ENCODE measurements at regions not wholly inside any gene's neighbourhood (a gene's known extent, or its start where the extent isn't known, plus 50 kb on each side); places are given as distances from the start of the nearest gene placed in this dataset.

DNA sequence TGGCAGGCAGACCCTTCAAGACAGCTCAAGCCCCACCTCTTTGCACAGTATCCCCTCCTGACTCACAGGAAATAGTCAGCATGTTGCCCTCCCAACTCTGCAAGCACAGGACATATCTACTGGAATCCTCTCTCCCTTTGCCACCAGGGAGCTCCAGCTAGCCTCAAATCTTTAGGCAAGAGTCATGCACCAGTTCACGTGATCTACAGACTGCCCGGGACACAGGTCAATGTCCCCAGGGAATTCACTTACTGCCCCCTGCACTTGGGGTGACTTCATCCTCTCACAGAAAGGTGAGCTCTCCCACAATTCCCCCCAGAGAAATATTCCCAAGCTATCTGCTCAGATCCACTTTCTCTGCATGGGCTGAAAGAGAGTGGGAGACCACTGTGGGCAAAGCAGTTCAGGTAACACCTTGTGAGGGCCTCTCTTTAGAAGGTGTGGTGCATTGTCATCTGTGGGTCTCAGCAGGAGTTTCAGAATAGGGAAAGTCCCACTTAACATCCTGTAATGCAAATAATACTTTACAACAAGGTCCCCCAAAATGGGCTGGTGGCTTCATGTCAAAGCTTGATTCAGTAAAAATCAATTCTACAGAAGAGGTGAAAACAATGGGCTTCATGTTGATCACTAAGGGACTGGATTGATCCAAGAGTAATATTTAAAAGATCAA is 129.9 kb downstream of the NOC3L start:
- no peak for TF ChIP-seq POLR2A (IDR thresholded peaks at IDR 0.05)
- Histone ChIP-seq H3K4me1 (no peaks in the 10 kb centered on the region), H3K27me3 (no peaks in the 10 kb centered on the region), H3K9me3 (no peaks in the 10 kb centered on the region), H3K4me3 (no peak overlapping the region), H3K36me3 (no peaks in the 10 kb centered on the region), H3K27ac (no peak overlapping the region)
- intact Hi-C loops (cut with DNase I): no loop called here
- DNase-seq (ENCODE audit: extremely low spot score in 2 of 2): no peak

DNA sequence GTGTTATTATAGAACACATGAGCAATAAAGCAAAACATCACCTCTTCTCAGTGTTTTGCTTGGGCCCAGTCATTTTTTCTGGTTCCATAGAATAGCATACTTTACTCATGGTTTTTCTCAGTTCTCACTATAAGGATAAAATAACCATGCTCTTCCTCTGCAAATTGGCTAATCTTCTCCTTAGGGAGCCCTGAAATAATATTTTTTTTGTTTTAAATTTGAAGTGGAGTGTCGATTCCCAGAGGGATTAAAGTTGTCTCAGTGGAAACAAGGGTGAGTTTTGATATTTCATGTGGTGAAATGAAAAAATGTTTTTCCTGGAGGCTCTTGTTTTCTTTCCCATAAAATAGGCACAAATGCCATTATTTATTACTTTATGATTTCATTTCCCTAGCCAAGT is 127.3 kb downstream of the NOC3L start:
- H3K36me3 ChIP-seq: no peaks in the 10 kb centered on the region
- intact Hi-C loops (cut with DNase I): no loop called here
- H3K27me3 ChIP-seq: no peaks in the 10 kb centered on the region
- no peak for DNase-seq (ENCODE audit: extremely low spot score in 2 of 2)
- no peak for TF ChIP-seq POLR2A (IDR thresholded peaks at IDR 0.05)
- H3K9me3 ChIP-seq: no peaks in the 10 kb centered on the region
- H3K4me3 ChIP-seq: no peak overlapping the region
- no peaks in the 10 kb centered on the region for H3K4me1 ChIP-seq
- H3K27ac ChIP-seq: no peak overlapping the region

DNA sequence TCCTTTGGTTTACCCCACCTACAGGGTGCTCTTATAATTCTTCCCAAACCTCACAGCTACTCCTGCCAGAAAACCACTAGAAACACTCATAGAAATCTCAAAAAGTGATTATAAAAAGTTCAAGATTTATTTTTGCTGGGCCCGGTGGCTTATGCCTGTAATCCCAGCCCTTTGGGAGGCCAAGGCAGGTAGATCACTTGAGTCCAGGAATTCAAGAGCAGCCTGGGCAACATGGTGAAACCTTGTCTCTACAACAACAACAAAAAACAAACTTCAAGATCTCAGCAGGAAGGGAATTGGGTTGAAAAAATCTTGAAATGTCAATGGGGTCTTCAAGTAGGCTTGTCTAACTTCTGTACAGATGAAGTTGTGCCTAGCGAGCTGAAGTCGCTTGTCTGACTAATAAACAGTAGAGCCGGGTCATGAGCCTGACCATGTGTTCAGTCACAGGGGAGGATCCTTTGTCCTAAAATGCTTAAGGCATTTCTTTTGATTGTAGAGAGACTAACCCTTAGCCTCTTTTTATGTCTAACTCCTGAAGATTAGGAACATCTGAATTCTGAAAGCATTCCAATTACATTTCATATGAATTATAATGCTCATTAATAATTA is 124.6 kb downstream of the NOC3L start:
- TF ChIP-seq POLR2AphosphoS5 (IDR thresholded peaks at IDR 0.05; ENCODE audit: insufficient read depth in 1 of 2, low read depth in 1 of 2): no peak
- TF ChIP-seq POLR2A (IDR thresholded peaks at IDR 0.05): no peak
- TF ChIP-seq, protein P1, sequence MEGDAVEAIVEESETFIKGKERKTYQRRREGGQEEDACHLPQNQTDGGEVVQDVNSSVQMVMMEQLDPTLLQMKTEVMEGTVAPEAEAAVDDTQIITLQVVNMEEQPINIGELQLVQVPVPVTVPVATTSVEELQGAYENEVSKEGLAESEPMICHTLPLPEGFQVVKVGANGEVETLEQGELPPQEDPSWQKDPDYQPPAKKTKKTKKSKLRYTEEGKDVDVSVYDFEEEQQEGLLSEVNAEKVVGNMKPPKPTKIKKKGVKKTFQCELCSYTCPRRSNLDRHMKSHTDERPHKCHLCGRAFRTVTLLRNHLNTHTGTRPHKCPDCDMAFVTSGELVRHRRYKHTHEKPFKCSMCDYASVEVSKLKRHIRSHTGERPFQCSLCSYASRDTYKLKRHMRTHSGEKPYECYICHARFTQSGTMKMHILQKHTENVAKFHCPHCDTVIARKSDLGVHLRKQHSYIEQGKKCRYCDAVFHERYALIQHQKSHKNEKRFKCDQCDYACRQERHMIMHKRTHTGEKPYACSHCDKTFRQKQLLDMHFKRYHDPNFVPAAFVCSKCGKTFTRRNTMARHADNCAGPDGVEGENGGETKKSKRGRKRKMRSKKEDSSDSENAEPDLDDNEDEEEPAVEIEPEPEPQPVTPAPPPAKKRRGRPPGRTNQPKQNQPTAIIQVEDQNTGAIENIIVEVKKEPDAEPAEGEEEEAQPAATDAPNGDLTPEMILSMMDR (IDR thresholded peaks at IDR 0.05): no peak
- Histone ChIP-seq H3K27me3 (no peaks in the 10 kb centered on the region), H3K4me3 (no peak overlapping the region), H3K9me3 (no peaks in the 10 kb centered on the region), H3K27ac (no peak overlapping the region), H3K36me3 (no peaks in the 10 kb centered on the region), H3K4me1 (no peaks in the 10 kb centered on the region)
- intact Hi-C loops (cut with DNase I): no loop called here
- DNase-seq (ENCODE audit: extremely low spot score in 2 of 2): no peak

DNA sequence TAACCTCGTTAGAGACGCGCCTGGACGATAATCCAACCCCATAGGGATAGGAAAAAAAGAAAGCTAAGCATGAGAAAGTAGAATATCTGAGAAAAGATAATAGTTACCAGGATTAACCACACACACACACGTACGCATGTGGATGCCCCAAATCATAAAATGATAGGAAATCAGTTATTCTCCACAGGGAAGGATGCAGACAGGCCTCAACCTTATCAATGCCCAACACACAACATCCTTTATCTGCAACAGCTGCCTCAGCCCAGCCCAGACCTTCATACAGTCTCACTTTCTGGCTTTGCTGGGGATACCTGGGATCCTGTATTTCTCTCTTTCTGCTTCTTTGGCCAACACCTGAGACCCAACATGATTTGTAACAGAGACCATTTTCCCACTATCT is 123.0 kb downstream of the NOC3L start:
- Histone ChIP-seq H3K4me1 (no peaks in the 10 kb centered on the region), H3K9me3 (no peaks in the 10 kb centered on the region), H3K27ac (no peak overlapping the region), H3K36me3 (no peaks in the 10 kb centered on the region), H3K4me3 (no peak overlapping the region), H3K27me3 (no peaks in the 10 kb centered on the region)
- TF ChIP-seq, protein P1 (IDR thresholded peaks at IDR 0.05): no peak
- TF ChIP-seq POLR2A (IDR thresholded peaks at IDR 0.05): no peak
- no peak for TF ChIP-seq POLR2AphosphoS5 (IDR thresholded peaks at IDR 0.05; ENCODE audit: insufficient read depth in 1 of 2, low read depth in 1 of 2)
- no peak for DNase-seq (ENCODE audit: extremely low spot score in 2 of 2)
- intact Hi-C loops (cut with DNase I): no loop called here

DNA sequence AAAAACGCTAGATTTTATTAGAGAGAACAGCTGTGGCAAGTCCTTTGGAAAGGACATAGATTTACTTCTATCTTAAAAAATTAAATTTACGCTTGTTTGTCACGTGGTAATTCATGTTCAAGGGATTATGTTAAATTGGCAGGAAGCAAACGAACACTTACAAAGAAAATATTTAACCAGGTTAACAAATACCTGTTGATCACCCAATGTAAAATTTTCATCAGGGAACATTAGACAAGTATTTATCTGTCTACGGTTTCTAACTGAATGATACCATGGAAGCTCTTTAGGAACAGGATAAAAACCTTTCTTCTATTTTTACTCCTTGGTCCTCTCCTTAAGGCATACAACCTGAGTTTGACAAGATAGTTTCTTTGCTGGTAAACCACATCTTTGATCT is 122.2 kb downstream of the NOC3L start:
- no peaks in the 10 kb centered on the region for H3K27me3 ChIP-seq
- H3K4me1 ChIP-seq: no peaks in the 10 kb centered on the region
- TF ChIP-seq POLR2AphosphoS5 (IDR thresholded peaks at IDR 0.05; ENCODE audit: insufficient read depth in 1 of 2, low read depth in 1 of 2): no peak
- intact Hi-C loops (cut with DNase I): no loop called here
- H3K27ac ChIP-seq: no peak overlapping the region
- H3K36me3 ChIP-seq: no peaks in the 10 kb centered on the region
- DNase-seq (ENCODE audit: extremely low spot score in 2 of 2): no peak
- H3K9me3 ChIP-seq: no peaks in the 10 kb centered on the region
- H3K4me3 ChIP-seq: no peak overlapping the region

DNA sequence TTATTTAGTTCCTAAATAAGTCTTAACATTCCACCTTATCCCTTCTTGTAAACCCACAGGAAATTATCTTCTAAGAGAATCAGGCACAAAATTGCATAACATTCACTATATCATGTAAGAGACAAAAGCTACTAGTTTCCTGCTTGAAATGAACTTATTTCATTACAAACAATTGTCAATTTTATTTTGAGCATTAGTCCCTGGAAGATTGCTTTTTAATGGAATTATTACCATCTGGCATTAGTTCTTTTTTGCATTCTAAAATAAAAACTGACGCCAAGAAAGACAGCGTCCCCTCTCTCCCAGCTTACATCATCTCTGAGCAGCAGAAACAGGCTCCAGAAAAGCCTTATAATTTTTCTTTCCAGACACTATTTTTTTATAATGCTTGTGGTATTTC is 121.8 kb downstream of the NOC3L start:
- Histone ChIP-seq H3K36me3 (no peaks in the 10 kb centered on the region), H3K4me3 (no peak overlapping the region), H3K27ac (no peak overlapping the region), H3K27me3 (no peaks in the 10 kb centered on the region), H3K9me3 (no peaks in the 10 kb centered on the region), H3K4me1 (no peaks in the 10 kb centered on the region)
- intact Hi-C loops (cut with DNase I): no loop called here
- no peak for DNase-seq (ENCODE audit: extremely low spot score in 2 of 2)
- TF ChIP-seq POLR2AphosphoS5 (IDR thresholded peaks at IDR 0.05; ENCODE audit: insufficient read depth in 1 of 2, low read depth in 1 of 2): no peak
- TF ChIP-seq, protein P1 (IDR thresholded peaks at IDR 0.05): no peak
- no peak for TF ChIP-seq POLR2A (IDR thresholded peaks at IDR 0.05)

All from vagina (tissue), 2 donors.